ENCODE measurements at regions not wholly inside any gene's neighbourhood (a gene's known extent, or its start where the extent isn't known, plus 50 kb on each side); places are given as distances from the start of the nearest gene placed in this dataset.

DNA sequence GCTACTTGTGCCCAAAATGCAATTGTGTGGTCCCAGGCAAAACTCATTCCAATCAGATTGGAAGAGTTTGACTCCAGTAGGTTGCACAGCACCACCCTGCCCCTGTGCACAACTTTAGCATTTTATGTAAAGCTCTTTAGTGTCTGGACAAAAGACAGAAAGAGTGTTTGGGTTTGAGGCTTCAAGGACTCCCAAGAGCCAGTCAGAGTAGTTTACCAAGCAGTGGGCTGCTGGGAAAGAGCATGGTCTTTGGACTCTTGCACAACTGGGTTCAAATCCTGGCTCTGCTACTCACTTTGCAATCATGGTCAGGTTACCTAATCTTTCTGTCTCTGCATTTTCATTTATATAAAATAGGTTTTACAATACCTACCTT lies 75.8 kb upstream of the UMPS start:
- Histone ChIP-seq H3F3A (ENCODE audit: insufficient read depth) (no peaks in the 10 kb centered on the region), H3K9me3 (ENCODE audit: insufficient read depth, low read length) (no peaks in the 10 kb centered on the region), H3K9ac (ENCODE audit: low read length) (no peak overlapping the region), H3K9me2 (replicated peaks; ENCODE audit: insufficient read depth, low read length) (no peaks in the 10 kb centered on the region), H3K4me2 (ENCODE audit: low read depth, low read length, poor library complexity, severe bottlenecking) (no peak overlapping the region), H3K4me3 (ENCODE audit: insufficient read depth, low read length, poor library complexity, severe bottlenecking) (no peak overlapping the region), H3K79me2 (ENCODE audit: insufficient read depth, low read length) (no peaks in the 10 kb centered on the region), H3K36me3 (ENCODE audit: low read length) (no peaks in the 10 kb centered on the region), H4K20me1 (ENCODE audit: low read depth, low read length) (no peaks in the 10 kb centered on the region), H3K27ac (ENCODE audit: low read depth, low read length) (no peak overlapping the region), H2AFZ (ENCODE audit: low read depth, low read length, severe bottlenecking) (no peak overlapping the region), H3K27me3 (ENCODE audit: low read length) (no peaks in the 10 kb centered on the region)
- TF ChIP-seq CTCF (IDR thresholded peaks at IDR 0.05; ENCODE audit: insufficient read depth, low read length, poor library complexity, severe bottlenecking) (no peak), EZH2phosphoT487 (conservative IDR thresholded peaks at IDR 0.05; ENCODE audit: low read length) (no peak)

- no peak for TF ChIP-seq EZH2phosphoT487 (conservative IDR thresholded peaks at IDR 0.05; ENCODE audit: low read length)
- no peak for TF ChIP-seq CTCF (IDR thresholded peaks at IDR 0.05; ENCODE audit: insufficient read depth, low read length, poor library complexity, severe bottlenecking)
- Histone ChIP-seq H3K4me2 (ENCODE audit: low read depth, low read length, poor library complexity, severe bottlenecking) (no peak overlapping the region), H2AFZ (ENCODE audit: low read depth, low read length, severe bottlenecking) (no peak overlapping the region), H3K9me2 (replicated peaks; ENCODE audit: insufficient read depth, low read length) (no peaks in the 10 kb centered on the region), H3K27me3 (ENCODE audit: low read length) (no peaks in the 10 kb centered on the region), H3K9ac (ENCODE audit: low read length) (no peak overlapping the region), H3K79me2 (ENCODE audit: insufficient read depth, low read length) (no peaks in the 10 kb centered on the region), H3K27ac (ENCODE audit: low read depth, low read length) (no peak overlapping the region), H3K36me3 (ENCODE audit: low read length) (no peaks in the 10 kb centered on the region), H3K4me3 (ENCODE audit: insufficient read depth, low read length, poor library complexity, severe bottlenecking) (no peak overlapping the region), H3F3A (ENCODE audit: insufficient read depth) (no peaks in the 10 kb centered on the region), H3K9me3 (ENCODE audit: insufficient read depth, low read length) (no peaks in the 10 kb centered on the region), H4K20me1 (ENCODE audit: low read depth, low read length) (no peaks in the 10 kb centered on the region)
Observed at GRCh38 chr3:124656531-124656930, 73.7 kb upstream of the UMPS start.

DNA sequence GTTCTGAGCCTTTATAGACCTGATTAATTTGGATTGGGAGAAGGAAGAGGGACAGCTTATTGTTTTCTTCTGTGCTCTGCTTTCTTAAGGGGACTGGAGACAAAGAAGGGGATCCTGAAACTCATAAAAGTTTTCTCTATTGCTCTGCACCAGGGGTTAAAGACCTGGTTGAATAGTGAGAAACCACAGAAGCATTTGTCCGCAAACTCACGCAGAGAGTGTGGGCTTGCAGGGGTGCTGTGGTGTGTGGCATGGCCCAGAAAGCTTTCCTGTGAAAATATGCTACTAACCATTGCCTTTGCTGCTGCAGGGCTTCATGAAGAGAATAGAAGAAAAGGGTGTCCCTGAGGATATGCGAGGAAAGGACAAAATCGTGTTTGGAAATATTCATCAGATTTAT lies 73.1 kb upstream of the UMPS start:
- Histone ChIP-seq H3K9me3 (ENCODE audit: insufficient read depth, low read length) (no peaks in the 10 kb centered on the region), H3K27ac (ENCODE audit: low read depth, low read length) (no peak overlapping the region), H3K9ac (ENCODE audit: low read length) (no peak overlapping the region), H3K27me3 (ENCODE audit: low read length) (no peaks in the 10 kb centered on the region), H4K20me1 (ENCODE audit: low read depth, low read length) (no peaks in the 10 kb centered on the region), H3K79me2 (ENCODE audit: insufficient read depth, low read length) (no peaks in the 10 kb centered on the region), H3K36me3 (ENCODE audit: low read length) (no peaks in the 10 kb centered on the region), H3K4me2 (ENCODE audit: low read depth, low read length, poor library complexity, severe bottlenecking) (no peak overlapping the region), H3K4me3 (ENCODE audit: insufficient read depth, low read length, poor library complexity, severe bottlenecking) (no peak overlapping the region), H2AFZ (ENCODE audit: low read depth, low read length, severe bottlenecking) (no peak overlapping the region), H3K9me2 (replicated peaks; ENCODE audit: insufficient read depth, low read length) (no peaks in the 10 kb centered on the region), H3F3A (ENCODE audit: insufficient read depth) (no peaks in the 10 kb centered on the region)
- no peak for TF ChIP-seq CTCF (IDR thresholded peaks at IDR 0.05; ENCODE audit: insufficient read depth, low read length, poor library complexity, severe bottlenecking)

GRCh38 chr3:124658270-124658669 lies 72.0 kb upstream of the UMPS start:
- H3K27me3 ChIP-seq (ENCODE audit: low read length), result no peaks in the 10 kb centered on the region
- no peak overlapping the region for H3K4me2 ChIP-seq (ENCODE audit: low read depth, low read length, poor library complexity, severe bottlenecking)
- TF ChIP-seq EZH2phosphoT487 (conservative IDR thresholded peaks at IDR 0.05; ENCODE audit: low read length) (no peak), CTCF (IDR thresholded peaks at IDR 0.05; ENCODE audit: insufficient read depth, low read length, poor library complexity, severe bottlenecking) (no peak)
- H3K9ac ChIP-seq (ENCODE audit: low read length), result no peak overlapping the region
- H3F3A ChIP-seq (ENCODE audit: insufficient read depth), result no peaks in the 10 kb centered on the region
- H3K36me3 ChIP-seq (ENCODE audit: low read length), result no peaks in the 10 kb centered on the region
- H3K27ac ChIP-seq (ENCODE audit: low read depth, low read length), result no peak overlapping the region
- no peaks in the 10 kb centered on the region for H4K20me1 ChIP-seq (ENCODE audit: low read depth, low read length)
- no peaks in the 10 kb centered on the region for H3K9me3 ChIP-seq (ENCODE audit: insufficient read depth, low read length)
- no peaks in the 10 kb centered on the region for H3K79me2 ChIP-seq (ENCODE audit: insufficient read depth, low read length)
- no peak overlapping the region for H3K4me3 ChIP-seq (ENCODE audit: insufficient read depth, low read length, poor library complexity, severe bottlenecking)
- no peaks in the 10 kb centered on the region for H3K9me2 ChIP-seq (replicated peaks; ENCODE audit: insufficient read depth, low read length)
- no peak overlapping the region for H2AFZ ChIP-seq (ENCODE audit: low read depth, low read length, severe bottlenecking)

All from SU-DHL-6 (cell line).